HCT116 (cell line): ENCODE measurements at regions not wholly inside any gene's neighbourhood (a gene's known extent, or its start where the extent isn't known, plus 50 kb on each side); places are given as distances from the start of the nearest gene placed in this dataset.

Experiments
- CTCF ChIP-seq, 3 experiments: fragments of 200-600 bp in 1 of 3; sonication (generic) in 1 of 3; IDR thresholded peaks in 2 of 3; conservative IDR thresholded peaks in 1 of 3; 2 replicates each; pipeline ENCODE4 v1.5.1; 2012 to 2017; ENCODE audit warnings: low read depth in 2 of 3, low read length in 2 of 3, antibody characterized with exemption in 1 of 3, borderline replicate concordance in 1 of 3, control low read depth in 1 of 3, mild to moderate bottlenecking in 1 of 3, mixed read lengths in 1 of 3, mixed run types in 1 of 3, moderate library complexity in 1 of 3; ENCODE audit not compliant: insufficient read depth in 1 of 3
- ELF1 ChIP-seq: IDR thresholded peaks from 2 replicates; pipeline ENCODE4 v1.6.1; 2012; ENCODE audit warnings: low read depth, borderline replicate concordance
- EZH2 ChIP-seq: fragments of 200-600 bp; sonication (generic); IDR thresholded peaks from 2 replicates; pipeline ENCODE4 v1.6.1; 2017; ENCODE audit warnings: antibody characterized with exemption, mixed run types
- POLR2A ChIP-seq: IDR thresholded peaks from 2 replicates; pipeline ENCODE4 v1.7.0; 2011; ENCODE audit warnings: borderline replicate concordance; ENCODE audit not compliant: insufficient read depth, insufficient read length; ENCODE audit errors: extremely low read depth
- RAD21 ChIP-seq: IDR thresholded peaks from 2 replicates; pipeline ENCODE4 v1.6.1; 2012; ENCODE audit warnings: low read depth, mild to moderate bottlenecking
- REST ChIP-seq: IDR thresholded peaks from 2 replicates; pipeline ENCODE4 v1.6.1; 2012; ENCODE audit warnings: low read depth
- TCF7L2 ChIP-seq: IDR thresholded peaks from 2 replicates; pipeline ENCODE4 v1.7.0; 2011; ENCODE audit warnings: borderline replicate concordance, inconsistent platforms; ENCODE audit not compliant: insufficient read depth, insufficient read length; ENCODE audit errors: extremely low read depth
- ZBTB33 ChIP-seq: IDR thresholded peaks from 2 replicates; pipeline ENCODE4 v1.6.1; 2011; ENCODE audit warnings: mild to moderate bottlenecking, low read length, moderate library complexity; ENCODE audit not compliant: insufficient replicate concordance; ENCODE audit errors: extremely low read depth
- ZNF274 ChIP-seq: fragments of 200-500 bp; sonication (Bioruptor generic); IDR thresholded peaks from 2 replicates; pipeline ENCODE4 v1.6.1; 2014; ENCODE audit warnings: mild to moderate bottlenecking, low read depth, low read length, inconsistent platforms

- TF ChIP-seq POLR2A (no peak), RAD21 (no peak), EZH2 (no peak), ZNF274 (no peak), CTCF (IDR thresholded peaks at IDR 0.05 in 2 of 3, conservative IDR thresholded peaks at IDR 0.05 in 1 of 3; ENCODE audit: borderline replicate concordance in 1 of 3, insufficient read depth in 1 of 3, low read depth in 2 of 3, low read length in 2 of 3) (no peak), TCF7L2 (no peak), ZBTB33 (no peak), REST (no peak), ELF1 (no peak)
Measured at GRCh38 chr5:112059579-112060135, 302.7 kb upstream of the NREP start.
